MCF 10A (cell line): ENCODE measurements at regions not wholly inside any gene's neighbourhood (a gene's known extent, or its start where the extent isn't known, plus 50 kb on each side); places are given as distances from the start of the nearest gene placed in this dataset.

Experiments
- BruUV-seq: library from RNA; stranded (reverse); fragments of 400-500 nt; replicated peaks from 2 replicates; lab custom pipeline; 2021; lab: Mats Ljungman, UMichigan
- CTCF ChIA-PET: fragments of 300-600 bp; sonication (Branson Sonifier 250); formaldehyde crosslinking; extraction: SDS; loops from one replicate; lab custom pipeline; 2021; ENCODE audit warnings: antibody characterized with exemption, inconsistent platforms; lab: Yijun Ruan, JAX
- POLR2A ChIA-PET: fragments of 300-600, 350-650 bp; sonication (Branson Sonifier 250); formaldehyde crosslinking; extraction: SDS; loops from one replicate; lab custom pipeline; 2020; ENCODE audit warnings: antibody characterized with exemption, inconsistent platforms; lab: Yijun Ruan, JAX
- DNase-seq: peaks from one replicate; pipeline ENCODE4 v3.0.0-alpha.2; 2018; ENCODE audit not compliant: unreplicated experiment
- H3K27ac Mint-ChIP-seq: one replicate; pipeline ENCODE4 v1.8.0; 2022; ENCODE audit warnings: mild to moderate bottlenecking, low read depth, mixed read lengths; ENCODE audit not compliant: unreplicated experiment
- H3K27me3 Mint-ChIP-seq: one replicate; pipeline ENCODE4 v1.8.0; 2022; ENCODE audit warnings: mixed read lengths; ENCODE audit not compliant: insufficient read depth, unreplicated experiment
- H3K36me3 Mint-ChIP-seq: one replicate; pipeline ENCODE4 v1.8.0; 2022; ENCODE audit warnings: mild to moderate bottlenecking, moderate library complexity, mixed read lengths; ENCODE audit not compliant: insufficient read depth, unreplicated experiment
- H3K4me1 Mint-ChIP-seq: one replicate; pipeline ENCODE4 v1.8.0; 2022; ENCODE audit warnings: mixed read lengths; ENCODE audit not compliant: insufficient read depth, unreplicated experiment
- H3K4me3 Mint-ChIP-seq: one replicate; pipeline ENCODE4 v1.8.0; 2022; ENCODE audit warnings: mild to moderate bottlenecking, moderate library complexity, mixed read lengths; ENCODE audit not compliant: unreplicated experiment
- H3K9me3 Mint-ChIP-seq: one replicate; pipeline ENCODE4 v1.8.0; 2022; ENCODE audit warnings: mixed read lengths; ENCODE audit not compliant: unreplicated experiment
- intact Hi-C: fragments of 100-400 bp; cut with micrococcal nuclease; formaldehyde crosslinking; loops from 2 replicates; pipeline ENCODE4 v1.14.1; 2022
- TF ChIP-seq, protein P1 (sequence below): fragments of 200-600 bp; IDR thresholded peaks from one replicate; pipeline ENCODE4 v1.8.0; 2022; ENCODE audit warnings: antibody characterized with exemption, mild to moderate bottlenecking; ENCODE audit not compliant: unreplicated experiment

DNA sequence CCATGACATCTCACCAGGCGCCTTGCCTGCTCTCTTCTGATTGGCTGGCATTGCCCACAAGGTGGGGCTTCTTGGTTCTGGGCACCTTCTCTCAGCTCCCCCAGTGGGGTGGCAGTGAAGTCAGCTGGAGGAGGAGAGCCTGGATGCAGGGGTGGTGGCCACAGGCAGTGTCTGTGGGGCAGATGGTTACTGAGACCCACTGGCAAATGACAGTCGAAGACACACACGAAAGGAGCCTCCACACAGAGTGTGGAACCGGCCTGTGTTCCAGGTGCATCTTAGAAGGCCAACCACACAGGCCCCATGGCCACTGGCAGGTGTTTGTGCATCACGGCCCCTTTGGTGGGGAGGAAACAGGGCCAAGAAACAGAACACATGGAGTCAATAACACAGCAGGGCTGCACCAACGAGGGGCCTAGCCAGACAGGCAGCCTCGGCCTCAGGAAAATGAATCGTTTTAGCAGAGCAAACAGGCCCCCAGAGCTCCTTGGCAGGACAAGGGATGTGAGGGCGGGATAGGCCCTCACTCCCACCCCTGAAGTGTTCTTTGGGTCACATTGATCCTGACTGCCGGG lies 683.4 kb downstream of the TBC1D22A start:
- Mint-ChIP-seq H3K27ac (no peak overlapping the region), H3K4me3 (no peak overlapping the region), H3K9me3 (peaks cover 10% of the 10 kb centered on the region), H3K4me1 (peaks cover 6% of the 10 kb centered on the region), H3K36me3 (no peaks in the 10 kb centered on the region), H3K27me3 (no peaks in the 10 kb centered on the region)
- intact Hi-C loops: no loop called here
- no peak for DNase-seq
- TF ChIP-seq, protein P1, sequence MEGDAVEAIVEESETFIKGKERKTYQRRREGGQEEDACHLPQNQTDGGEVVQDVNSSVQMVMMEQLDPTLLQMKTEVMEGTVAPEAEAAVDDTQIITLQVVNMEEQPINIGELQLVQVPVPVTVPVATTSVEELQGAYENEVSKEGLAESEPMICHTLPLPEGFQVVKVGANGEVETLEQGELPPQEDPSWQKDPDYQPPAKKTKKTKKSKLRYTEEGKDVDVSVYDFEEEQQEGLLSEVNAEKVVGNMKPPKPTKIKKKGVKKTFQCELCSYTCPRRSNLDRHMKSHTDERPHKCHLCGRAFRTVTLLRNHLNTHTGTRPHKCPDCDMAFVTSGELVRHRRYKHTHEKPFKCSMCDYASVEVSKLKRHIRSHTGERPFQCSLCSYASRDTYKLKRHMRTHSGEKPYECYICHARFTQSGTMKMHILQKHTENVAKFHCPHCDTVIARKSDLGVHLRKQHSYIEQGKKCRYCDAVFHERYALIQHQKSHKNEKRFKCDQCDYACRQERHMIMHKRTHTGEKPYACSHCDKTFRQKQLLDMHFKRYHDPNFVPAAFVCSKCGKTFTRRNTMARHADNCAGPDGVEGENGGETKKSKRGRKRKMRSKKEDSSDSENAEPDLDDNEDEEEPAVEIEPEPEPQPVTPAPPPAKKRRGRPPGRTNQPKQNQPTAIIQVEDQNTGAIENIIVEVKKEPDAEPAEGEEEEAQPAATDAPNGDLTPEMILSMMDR: no peak
- POLR2A ChIA-PET: no interaction called here
- BruUV-seq: no TSS peak
- CTCF ChIA-PET: interaction anchor here (0.7 kb wide), 1 partner anchor 494 kb away, joined by 3 read pairs; no protein-coding TSS in a partner anchor

DNA sequence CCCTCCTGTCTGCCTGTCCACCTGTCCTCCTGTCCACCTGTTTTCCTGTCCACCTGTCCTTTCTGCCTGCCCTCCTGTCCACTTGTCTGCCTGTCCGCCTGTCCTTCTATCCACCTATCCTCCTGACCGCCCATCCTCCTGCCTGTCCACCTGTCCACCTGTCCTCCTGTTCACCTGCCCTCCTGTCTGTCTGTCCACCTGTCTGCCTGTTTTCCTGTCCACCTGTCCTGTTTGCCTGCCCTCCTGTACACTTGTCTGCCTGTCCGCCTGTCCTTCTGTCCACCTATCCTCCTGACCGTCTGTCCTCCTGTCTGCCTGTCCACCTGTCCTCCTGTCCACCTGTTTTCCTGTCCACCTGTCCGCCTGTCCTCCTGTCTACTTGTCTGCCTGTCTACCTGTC lies 682.8 kb downstream of the TBC1D22A start:
- ChIA-PET POLR2A (no interaction called here), CTCF (interaction anchor here (0.7 kb wide), 1 partner anchor 493 kb away, joined by 3 read pairs; no protein-coding TSS in a partner anchor)
- no peak overlapping the region for H3K27ac Mint-ChIP-seq
- no peak overlapping the region for H3K4me3 Mint-ChIP-seq
- H3K36me3 Mint-ChIP-seq: no peaks in the 10 kb centered on the region
- no TSS peak for BruUV-seq
- intact Hi-C loops: no loop called here
- no peak for DNase-seq
- TF ChIP-seq, protein P1: no peak
- H3K9me3 Mint-ChIP-seq: peaks cover 16% of the 10 kb centered on the region
- no peaks in the 10 kb centered on the region for H3K27me3 Mint-ChIP-seq
- peaks cover 4% of the 10 kb centered on the region for H3K4me1 Mint-ChIP-seq

DNA sequence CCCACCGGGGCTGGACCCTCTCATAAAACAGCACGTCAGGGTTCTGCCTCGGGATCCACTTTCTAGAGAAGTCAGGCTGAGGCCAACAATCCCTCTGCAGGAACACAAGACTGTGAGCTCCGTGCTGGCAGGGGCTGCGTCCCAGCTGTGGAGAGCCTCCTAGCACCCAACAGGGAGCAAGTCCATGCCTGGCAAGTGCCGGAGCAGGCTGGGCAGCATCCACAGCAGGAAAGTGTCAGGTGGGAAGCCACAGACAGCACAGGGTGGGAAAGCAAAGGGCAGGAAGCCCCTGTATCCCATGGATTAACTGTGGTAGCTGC lies 682.3 kb downstream of the TBC1D22A start:
- ChIA-PET CTCF (interaction anchor here (0.6 kb wide), 1 partner anchor 422 kb away, joined by 3 read pairs; no protein-coding TSS in a partner anchor), POLR2A (no interaction called here)
- DNase-seq: no peak
- Mint-ChIP-seq H3K27me3 (no peaks in the 10 kb centered on the region), H3K4me3 (no peak overlapping the region), H3K9me3 (peaks cover 18% of the 10 kb centered on the region), H3K36me3 (no peaks in the 10 kb centered on the region), H3K27ac (no peak overlapping the region), H3K4me1 (no peaks in the 10 kb centered on the region)
- intact Hi-C loops: no loop called here
- no TSS peak for BruUV-seq
- TF ChIP-seq, protein P1: no peak

DNA sequence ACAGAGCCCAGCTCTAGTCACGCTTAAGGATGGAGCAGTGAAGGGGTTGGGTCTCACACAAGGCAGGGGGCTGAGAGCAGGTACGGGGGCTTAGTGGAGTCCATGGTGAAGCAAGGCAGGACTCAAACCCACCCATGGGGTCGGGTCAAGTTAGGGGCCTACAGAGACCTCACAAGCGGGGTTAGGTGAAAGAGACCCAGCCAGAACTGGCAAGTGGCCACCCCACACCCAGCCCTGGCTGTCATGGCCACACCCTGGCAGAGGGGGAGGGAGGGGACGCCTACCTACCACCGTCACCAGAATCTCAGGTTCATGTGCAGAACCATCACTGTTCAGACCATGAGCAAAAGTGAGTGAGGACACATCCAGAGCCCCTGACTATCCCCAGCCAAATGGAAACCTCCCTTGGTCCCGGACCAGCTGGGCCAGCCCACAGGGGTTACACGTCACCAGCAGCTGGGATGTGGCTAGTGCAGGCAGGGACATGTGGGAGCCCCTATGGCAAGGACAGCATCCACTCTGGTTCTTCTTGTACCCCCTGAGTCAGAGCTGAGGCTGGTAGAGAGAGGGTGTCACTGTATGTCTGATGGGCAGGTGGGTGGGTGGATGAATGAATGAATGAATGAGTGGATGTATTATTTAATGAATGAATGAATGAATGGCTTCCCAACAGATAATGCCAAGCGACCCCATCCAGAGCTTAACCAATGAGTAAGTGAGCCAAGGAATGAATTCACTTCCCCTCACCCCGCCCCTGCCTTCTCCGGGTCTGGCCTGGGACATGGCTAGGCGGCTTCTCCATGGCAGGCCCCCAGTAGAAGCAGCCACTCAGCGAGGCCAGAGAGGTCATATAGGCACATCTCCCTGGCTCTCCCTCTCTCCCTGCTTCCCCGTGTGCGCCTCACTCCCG lies 681.6 kb downstream of the TBC1D22A start:
- H3K4me1 Mint-ChIP-seq: no peaks in the 10 kb centered on the region
- DNase-seq: no peak
- TF ChIP-seq, protein P1: no peak
- H3K4me3 Mint-ChIP-seq: no peak overlapping the region
- no peaks in the 10 kb centered on the region for H3K27me3 Mint-ChIP-seq
- ChIA-PET CTCF (interaction anchor here (0.6 kb wide), 1 partner anchor 422 kb away, joined by 3 read pairs; no protein-coding TSS in a partner anchor), POLR2A (no interaction called here)
- no peak overlapping the region for H3K27ac Mint-ChIP-seq
- intact Hi-C loops: no loop called here
- no peaks in the 10 kb centered on the region for H3K36me3 Mint-ChIP-seq
- peaks cover 18% of the 10 kb centered on the region for H3K9me3 Mint-ChIP-seq
- BruUV-seq: no TSS peak
